DND-41 (cell line): ENCODE measurements at regions not wholly inside any gene's neighbourhood (a gene's known extent, or its start where the extent isn't known, plus 50 kb on each side); places are given as distances from the start of the nearest gene placed in this dataset.

ENCODE experiments used
- ATAC-seq: fragments of 200-7000 bp; cut with Tn5 transposase; 3 replicates; pipeline ENCODE4 v1.9.1; 2021; ENCODE audit warnings: low read depth; ENCODE audit not compliant: insufficient read depth
- DNase-seq: peaks from one replicate; pipeline ENCODE4 v3.0.0-alpha.2; 2020
- H2AFZ ChIP-seq: 2 replicates; pipeline ENCODE4 v1.6.0; 2012; ENCODE audit warnings: low read depth, low read length
- H3K27ac ChIP-seq: 2 replicates; pipeline ENCODE4 v1.5.1; 2012; ENCODE audit warnings: low read length, inconsistent platforms
- H3K27me3 ChIP-seq: fragments of 200-600 bp; sonication (generic); 2 replicates; pipeline ENCODE4 v1.6.0; 2012; ENCODE audit warnings: low read length, mild to moderate bottlenecking, inconsistent platforms; ENCODE audit not compliant: insufficient read depth, poor library complexity
- H3K36me3 ChIP-seq: 2 replicates; pipeline ENCODE4 v1.5.1; 2012; ENCODE audit warnings: low read length, inconsistent platforms; ENCODE audit not compliant: insufficient read depth
- H3K4me1 ChIP-seq: 2 replicates; pipeline ENCODE4 v1.5.1; 2012; ENCODE audit warnings: mild to moderate bottlenecking, low read length; ENCODE audit not compliant: insufficient read depth
- H3K4me2 ChIP-seq: 2 replicates; pipeline ENCODE4 v1.6.0; 2012; ENCODE audit warnings: mild to moderate bottlenecking, moderate library complexity, low read length, inconsistent platforms; ENCODE audit not compliant: insufficient read depth
- H3K4me3 ChIP-seq, 2 experiments: fragments of 200-600 bp in 1 of 2; shearing (Covaris generic) in 1 of 2; 2 replicates each; pipeline ENCODE4 v1.5.1; 2012 to 2016; ENCODE audit warnings: inconsistent platforms in 2 of 2, low read length in 2 of 2, mild to moderate bottlenecking in 2 of 2, low read depth in 1 of 2, moderate library complexity in 1 of 2
- H3K79me2 ChIP-seq: 2 replicates; pipeline ENCODE4 v1.6.0; 2012; ENCODE audit warnings: low read length, inconsistent platforms; ENCODE audit not compliant: insufficient read depth
- H3K9ac ChIP-seq: 2 replicates; pipeline ENCODE4 v1.6.0; 2012; ENCODE audit warnings: low read depth, mild to moderate bottlenecking, inconsistent platforms, low read length, moderate library complexity
- H3K9me3 ChIP-seq: 2 replicates; pipeline ENCODE4 v1.5.1; 2012; ENCODE audit warnings: low read length, moderate library complexity, mild to moderate bottlenecking, inconsistent platforms; ENCODE audit not compliant: insufficient read depth, severe bottlenecking
- H4K20me1 ChIP-seq: 2 replicates; pipeline ENCODE4 v1.6.0; 2012; ENCODE audit warnings: low read length; ENCODE audit not compliant: insufficient read depth
- CTCF ChIP-seq: IDR thresholded peaks from 2 replicates; pipeline ENCODE4 v1.5.1; 2012; ENCODE audit warnings: borderline replicate concordance, low read length, moderate library complexity, mild to moderate bottlenecking; ENCODE audit not compliant: poor library complexity, severe bottlenecking; ENCODE audit errors: extremely low read depth
- EZH2 ChIP-seq: IDR thresholded peaks from 3 replicates; pipeline ENCODE4 v1.6.1; 2012; ENCODE audit warnings: borderline replicate concordance, low read depth, mild to moderate bottlenecking, moderate library complexity, low read length, inconsistent platforms; ENCODE audit not compliant: severe bottlenecking

DNA sequence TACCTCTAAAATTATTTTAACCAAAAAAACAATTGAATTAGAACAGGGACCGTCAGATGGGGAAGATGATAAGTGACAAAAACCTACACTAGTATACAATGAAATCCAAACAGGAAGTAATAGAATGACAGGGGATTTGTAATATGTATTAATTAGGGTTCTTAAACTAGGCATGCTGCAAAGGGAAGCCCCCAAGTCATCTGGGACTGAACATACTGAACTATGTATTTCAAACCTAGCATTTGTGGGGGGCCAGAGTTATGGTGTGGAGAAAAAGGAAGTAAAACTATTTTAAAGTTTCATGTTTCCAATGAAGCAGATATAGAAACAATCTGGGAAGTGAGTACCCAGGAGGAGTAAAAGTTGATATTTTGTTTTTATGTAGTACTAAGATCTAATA is 133.2 kb upstream of the HS3ST3A1 start:
- Histone ChIP-seq H3K36me3 (no peaks in the 10 kb centered on the region), H4K20me1 (no peaks in the 10 kb centered on the region), H2AFZ (no peak overlapping the region), H3K27me3 (no peaks in the 10 kb centered on the region), H3K9me3 (no peaks in the 10 kb centered on the region), H3K4me2 (no peak overlapping the region), H3K4me3 (no peak overlapping the region), H3K4me1 (no peaks in the 10 kb centered on the region), H3K27ac (no peak overlapping the region), H3K79me2 (no peaks in the 10 kb centered on the region), H3K9ac (no peak overlapping the region)
- DNase-seq (no peak), ATAC-seq (no peak)
- TF ChIP-seq EZH2 (no peak), CTCF (no peak)

DNA sequence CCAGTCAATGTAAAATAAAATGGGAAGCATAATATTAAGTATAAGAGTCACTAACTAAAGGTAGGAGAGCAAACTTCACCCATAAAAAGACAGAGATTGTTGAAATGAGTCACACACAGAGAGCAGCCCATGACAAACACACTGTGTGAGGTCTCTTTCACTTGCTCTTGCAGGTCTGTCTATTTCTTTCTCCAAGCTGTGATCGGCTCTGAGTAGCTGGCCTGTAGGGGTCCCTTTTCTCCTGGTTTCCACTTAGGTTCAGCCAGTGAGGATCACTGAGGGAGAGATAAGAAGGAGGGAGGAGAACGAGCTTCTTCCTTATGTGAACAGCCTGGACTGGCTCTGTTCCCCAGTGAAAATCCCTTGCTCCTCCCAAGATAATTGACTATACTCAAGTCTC is 133.7 kb upstream of the HS3ST3A1 start:
- TF ChIP-seq EZH2 (no peak), CTCF (no peak)
- ATAC-seq (no peak), DNase-seq (no peak)
- H3K27ac ChIP-seq: no peak overlapping the region
- H3K27me3 ChIP-seq: no peaks in the 10 kb centered on the region
- no peaks in the 10 kb centered on the region for H4K20me1 ChIP-seq
- H3K4me1 ChIP-seq: no peaks in the 10 kb centered on the region
- H3K4me3 ChIP-seq: no peak overlapping the region
- no peak overlapping the region for H2AFZ ChIP-seq
- no peaks in the 10 kb centered on the region for H3K36me3 ChIP-seq
- H3K9ac ChIP-seq: no peak overlapping the region
- H3K79me2 ChIP-seq: no peaks in the 10 kb centered on the region
- H3K9me3 ChIP-seq: no peaks in the 10 kb centered on the region
- H3K4me2 ChIP-seq: no peak overlapping the region

DNA sequence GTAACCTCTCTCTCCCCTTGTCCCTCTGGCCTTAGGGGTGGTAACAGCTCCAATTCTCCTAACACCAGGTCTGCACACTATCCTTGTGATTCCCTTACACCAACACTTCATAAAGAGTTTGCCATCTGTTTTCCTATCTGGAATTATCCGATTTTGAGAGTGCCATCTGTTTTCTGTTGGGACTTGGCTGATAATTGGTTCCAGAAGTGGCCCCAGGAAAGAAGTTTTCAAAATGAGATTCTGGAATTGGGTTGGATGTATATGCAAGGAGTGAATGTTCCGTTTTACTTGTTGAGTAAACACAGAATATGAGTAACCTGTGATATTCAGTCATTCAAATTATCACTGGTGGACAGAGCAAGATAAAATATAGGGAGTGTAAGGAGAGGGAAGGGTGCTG is 134.1 kb upstream of the HS3ST3A1 start:
- Histone ChIP-seq H3K4me3 (no peak overlapping the region), H3K79me2 (no peaks in the 10 kb centered on the region), H3K4me1 (no peaks in the 10 kb centered on the region), H3K36me3 (no peaks in the 10 kb centered on the region), H2AFZ (no peak overlapping the region), H4K20me1 (no peaks in the 10 kb centered on the region), H3K9ac (no peak overlapping the region), H3K27ac (no peak overlapping the region), H3K27me3 (no peaks in the 10 kb centered on the region), H3K9me3 (no peaks in the 10 kb centered on the region), H3K4me2 (no peak overlapping the region)
- ATAC-seq (no peak), DNase-seq (no peak)
- no peak for TF ChIP-seq CTCF
- no peak for TF ChIP-seq EZH2

DNA sequence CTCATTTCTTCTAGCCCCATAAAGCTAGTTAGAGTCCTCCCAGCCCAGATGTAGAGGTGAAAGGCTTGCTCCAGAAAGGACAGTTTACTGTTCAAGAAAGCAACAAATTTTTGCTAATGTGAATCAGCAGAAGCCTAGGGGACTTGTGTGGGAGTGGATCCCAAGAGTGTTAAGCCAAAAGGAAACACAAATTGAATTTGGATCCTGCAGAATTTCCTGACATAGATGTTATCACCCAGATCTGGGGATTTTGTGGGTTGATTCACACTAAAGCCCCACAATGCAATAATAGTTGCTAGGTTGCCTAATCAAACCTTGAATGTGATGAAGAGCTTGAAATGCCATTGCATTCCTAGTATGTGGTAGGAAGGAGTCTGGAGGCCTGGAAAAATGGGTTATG is 135.2 kb upstream of the HS3ST3A1 start:
- H3K27me3 ChIP-seq: no peaks in the 10 kb centered on the region
- no peaks in the 10 kb centered on the region for H3K36me3 ChIP-seq
- TF ChIP-seq CTCF: no peak
- no peaks in the 10 kb centered on the region for H3K4me1 ChIP-seq
- no peak overlapping the region for H3K27ac ChIP-seq
- DNase-seq (no peak), ATAC-seq (no peak)
- H3K9ac ChIP-seq: no peak overlapping the region
- no peak overlapping the region for H2AFZ ChIP-seq
- no peaks in the 10 kb centered on the region for H3K9me3 ChIP-seq
- no peak overlapping the region for H3K4me2 ChIP-seq
- no peaks in the 10 kb centered on the region for H4K20me1 ChIP-seq
- no peak overlapping the region for H3K4me3 ChIP-seq
- no peaks in the 10 kb centered on the region for H3K79me2 ChIP-seq
